Cardiac fibroblast (primary cell): ENCODE measurements at regions not wholly inside any gene's neighbourhood (a gene's known extent, or its start where the extent isn't known, plus 50 kb on each side); places are given as distances from the start of the nearest gene placed in this dataset.

Experiments
- DNase-seq, 2 donors: peaks; one replicate each; pipeline versions ENCODE4 v3.0.0 to v3.0.0-alpha.2; 2010; ENCODE audit warnings: low read depth in 2 of 2
- H3K4me3 ChIP-seq, 2 donors: replicated peaks in 1 of 2; 1 replicate in 1 of 2; 2 replicates in 1 of 2; pipeline ENCODE4 v1.5.1; 2011; ENCODE audit warnings: low read depth in 2 of 2, low read length in 2 of 2, mild to moderate bottlenecking in 2 of 2, moderate library complexity in 1 of 2
- TF ChIP-seq, protein P1 (sequence below): IDR thresholded peaks from one replicate; pipeline ENCODE4 v1.5.1; 2011; ENCODE audit warnings: low read depth, mild to moderate bottlenecking, low read length, inconsistent platforms

DNA sequence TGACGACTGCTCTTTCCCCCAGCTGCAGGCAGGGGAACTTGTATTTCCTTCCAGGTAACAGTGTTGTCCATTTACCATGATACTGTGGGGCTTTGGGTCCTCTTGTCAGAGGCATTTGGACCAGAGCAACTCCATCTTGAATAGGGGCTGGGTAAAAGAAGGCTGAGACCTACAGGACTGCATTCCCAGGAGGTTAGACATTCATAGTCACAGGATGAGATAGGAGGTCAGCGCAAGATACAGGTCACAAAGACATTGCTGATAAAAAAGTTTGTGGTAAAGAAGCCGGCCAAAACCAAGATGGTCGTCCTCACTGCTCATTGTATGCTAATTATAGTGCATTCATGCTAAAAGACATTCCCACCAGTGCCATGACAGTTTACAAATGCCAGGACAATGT lies 249.5 kb downstream of the SLC4A3 start:
- TF ChIP-seq, protein P1, sequence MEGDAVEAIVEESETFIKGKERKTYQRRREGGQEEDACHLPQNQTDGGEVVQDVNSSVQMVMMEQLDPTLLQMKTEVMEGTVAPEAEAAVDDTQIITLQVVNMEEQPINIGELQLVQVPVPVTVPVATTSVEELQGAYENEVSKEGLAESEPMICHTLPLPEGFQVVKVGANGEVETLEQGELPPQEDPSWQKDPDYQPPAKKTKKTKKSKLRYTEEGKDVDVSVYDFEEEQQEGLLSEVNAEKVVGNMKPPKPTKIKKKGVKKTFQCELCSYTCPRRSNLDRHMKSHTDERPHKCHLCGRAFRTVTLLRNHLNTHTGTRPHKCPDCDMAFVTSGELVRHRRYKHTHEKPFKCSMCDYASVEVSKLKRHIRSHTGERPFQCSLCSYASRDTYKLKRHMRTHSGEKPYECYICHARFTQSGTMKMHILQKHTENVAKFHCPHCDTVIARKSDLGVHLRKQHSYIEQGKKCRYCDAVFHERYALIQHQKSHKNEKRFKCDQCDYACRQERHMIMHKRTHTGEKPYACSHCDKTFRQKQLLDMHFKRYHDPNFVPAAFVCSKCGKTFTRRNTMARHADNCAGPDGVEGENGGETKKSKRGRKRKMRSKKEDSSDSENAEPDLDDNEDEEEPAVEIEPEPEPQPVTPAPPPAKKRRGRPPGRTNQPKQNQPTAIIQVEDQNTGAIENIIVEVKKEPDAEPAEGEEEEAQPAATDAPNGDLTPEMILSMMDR, result no peak
- DNase-seq, result no peak
- H3K4me3 ChIP-seq, result no peak overlapping the region

DNA sequence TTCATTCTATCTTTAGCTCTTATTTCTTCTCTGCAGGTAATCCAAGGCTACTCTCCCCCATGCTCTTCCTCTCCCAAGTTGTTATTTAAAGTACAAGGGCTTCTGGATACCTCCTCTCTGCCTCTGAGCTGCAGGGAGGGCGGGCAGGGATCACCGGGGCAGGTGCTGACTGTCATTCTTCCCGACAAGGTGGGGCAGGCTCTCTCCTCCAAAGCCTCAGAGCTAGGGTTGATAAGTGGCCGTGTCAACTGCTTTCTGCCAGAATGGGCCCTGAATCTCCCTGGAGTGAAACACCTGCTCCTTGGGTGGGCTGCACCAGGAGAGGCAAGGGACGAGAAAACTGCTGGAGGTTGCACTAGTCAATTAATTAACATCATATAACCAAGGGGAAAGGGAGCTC lies 250.3 kb downstream of the SLC4A3 start:
- TF ChIP-seq, protein P1, result no peak
- no peak for DNase-seq
- H3K4me3 ChIP-seq, result no peak overlapping the region

DNA sequence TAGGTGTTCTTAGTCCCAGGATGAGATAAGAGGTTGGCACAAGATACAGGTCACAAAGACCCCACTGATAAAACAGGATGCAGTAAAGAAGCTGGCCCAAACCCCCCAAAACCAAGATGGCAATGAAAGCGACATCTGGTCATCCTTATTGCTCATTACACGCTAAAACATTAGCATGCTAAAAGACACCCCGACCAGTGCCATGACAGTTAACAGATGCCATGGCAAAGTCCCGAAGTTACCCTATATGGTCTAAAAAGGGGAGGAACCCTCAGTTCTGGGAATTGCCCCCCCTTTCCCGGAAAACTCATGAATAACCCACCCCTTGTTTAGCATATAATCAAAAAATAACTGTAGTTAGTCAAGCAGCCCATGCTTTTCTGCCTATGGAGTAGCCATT lies 251.1 kb downstream of the SLC4A3 start:
- TF ChIP-seq, protein P1, result no peak
- no peak for DNase-seq
- no peak overlapping the region for H3K4me3 ChIP-seq

DNA sequence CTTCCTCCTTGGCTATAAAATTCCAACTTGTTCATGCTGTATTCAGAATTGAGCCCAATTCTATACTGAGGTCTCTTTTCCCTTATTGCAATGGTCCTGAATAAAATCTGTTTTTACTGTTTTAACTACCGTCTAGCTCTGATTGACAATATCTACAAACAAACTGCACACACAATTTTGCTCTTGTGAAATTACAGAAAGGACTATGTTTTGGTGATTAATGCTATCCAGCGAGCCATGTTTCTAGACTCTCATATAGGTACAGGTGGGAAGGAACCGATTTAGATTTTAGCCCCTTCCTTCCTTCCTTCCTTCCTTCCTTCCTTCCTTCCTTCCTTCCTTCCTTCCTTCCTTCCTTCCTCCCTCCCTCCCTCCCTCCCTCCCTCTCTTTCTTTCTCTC lies 254.4 kb downstream of the SLC4A3 start:
- no peak overlapping the region for H3K4me3 ChIP-seq
- TF ChIP-seq, protein P1, result no peak
- no peak for DNase-seq

DNA sequence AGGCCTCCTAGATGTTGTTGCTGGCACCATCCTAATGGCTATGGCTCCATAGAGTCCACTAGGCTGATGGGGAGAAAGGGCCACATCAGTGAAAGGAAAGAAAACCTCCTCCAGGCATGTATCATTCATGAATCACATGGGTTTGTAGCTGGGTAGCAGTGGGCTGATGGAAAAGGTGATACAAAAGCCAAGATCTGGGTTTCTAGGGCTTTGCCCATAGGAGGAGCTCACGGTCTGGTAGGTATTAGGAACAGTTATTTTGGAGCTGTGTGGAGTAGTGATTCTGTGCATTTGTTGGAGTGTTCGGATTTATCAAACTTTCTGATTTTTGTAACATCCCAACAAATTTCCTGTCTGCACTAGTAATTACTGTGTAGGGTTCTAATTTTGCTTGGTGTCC lies 259.2 kb downstream of the SLC4A3 start:
- H3K4me3 ChIP-seq, result no peak overlapping the region
- no peak for DNase-seq
- TF ChIP-seq, protein P1, result no peak

DNA sequence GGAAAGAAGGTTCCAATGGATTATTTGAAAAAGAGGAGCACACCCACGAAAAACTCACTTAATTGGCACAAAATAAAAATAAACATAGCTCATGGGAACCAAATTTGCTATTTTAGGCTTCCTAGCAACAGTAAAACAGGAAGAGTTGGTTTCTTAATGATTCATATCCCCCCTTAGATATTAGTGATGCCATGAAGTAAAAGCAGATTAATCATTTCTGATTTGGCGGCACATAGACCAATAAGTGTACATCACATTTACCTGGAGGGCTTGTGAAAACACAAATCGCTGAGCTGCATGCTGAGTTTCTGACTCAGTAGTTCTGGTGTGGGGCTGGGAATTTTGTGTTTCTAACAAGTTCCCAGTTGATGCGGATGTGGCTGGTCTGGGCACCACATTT lies 260.4 kb downstream of the SLC4A3 start:
- TF ChIP-seq, protein P1, result no peak
- H3K4me3 ChIP-seq, result no peak overlapping the region
- DNase-seq, result no peak

DNA sequence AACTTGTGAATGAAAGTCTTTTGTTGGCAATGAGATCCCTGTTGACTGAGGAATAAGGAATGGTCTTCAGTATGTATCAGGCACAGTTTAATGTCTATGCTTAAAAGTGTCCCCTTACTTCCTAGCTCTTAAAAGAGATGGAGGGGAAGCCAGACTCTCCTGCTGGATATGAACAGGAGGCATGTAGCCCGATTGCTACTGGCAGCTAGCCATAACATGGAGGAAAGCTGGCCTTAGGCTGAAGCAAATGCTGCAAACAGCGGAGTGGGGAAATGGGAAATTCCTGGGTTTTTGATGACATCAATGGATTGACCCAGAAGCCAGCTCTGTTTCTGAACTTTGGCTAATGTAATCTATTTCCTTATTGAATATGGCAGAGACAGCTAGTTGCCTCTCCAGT lies 266.1 kb downstream of the SLC4A3 start:
- TF ChIP-seq, protein P1, result no peak

More for the DNA sequence above, 266.1 kb downstream of the SLC4A3 start:
- no peak overlapping the region for H3K4me3 ChIP-seq
- peak in 1 of 2 donors; percentile 2 for DNase-seq
